ENCODE measurements at regions not wholly inside any gene's neighbourhood (a gene's known extent, or its start where the extent isn't known, plus 50 kb on each side); places are given as distances from the start of the nearest gene placed in this dataset.

GRCh38 chr12:124370384-124370783 lies 75.5 kb downstream of the RFLNA start:
- H3K9me3 ChIP-seq, result no peaks in the 10 kb centered on the region
- ChIA-PET CTCF (no interaction called here), POLR2A (no interaction called here)
- intact Hi-C loops (cut with micrococcal nuclease; ENCODE audit: unreplicated experiment), result no loop called here
- no peaks in the 10 kb centered on the region for H3K27me3 Mint-ChIP-seq (ENCODE audit: insufficient read depth, unreplicated experiment)
- H3K27me3 ChIP-seq (replicated peaks; ENCODE audit: control insufficient read depth, insufficient read depth, low read length), result no peaks in the 10 kb centered on the region
- no peaks in the 10 kb centered on the region for H3K9me3 Mint-ChIP-seq (ENCODE audit: unreplicated experiment)
- no peak overlapping the region for H3K4me3 ChIP-seq (ENCODE audit: low read depth, low read length)
- no peaks in the 10 kb centered on the region for H3K4me1 Mint-ChIP-seq (ENCODE audit: low read depth, unreplicated experiment)
- no peak overlapping the region for H3K27ac Mint-ChIP-seq (ENCODE audit: unreplicated experiment)
- no peak for DNase-seq
- TF ChIP-seq CTCF (IDR thresholded peaks at IDR 0.05; ENCODE audit: insufficient read depth in 1 of 2, low read depth in 1 of 2, low read length in 1 of 2, severe bottlenecking in 1 of 2, unreplicated experiment in 1 of 2), result no peak
- H3K4me1 ChIP-seq, result no peaks in the 10 kb centered on the region
- H3K4me3 Mint-ChIP-seq (ENCODE audit: unreplicated experiment), result no peak overlapping the region
- H3K36me3 ChIP-seq (ENCODE audit: control insufficient read depth, insufficient read depth, low read length), result no peaks in the 10 kb centered on the region; the same call in none of the 2 replicates
- no TSS peak for BruUV-seq (replicated peaks)
- H3K36me3 Mint-ChIP-seq (ENCODE audit: insufficient read depth, unreplicated experiment), result peaks cover 34% of the 10 kb centered on the region

- no peaks in the 10 kb centered on the region for H3K27me3 ChIP-seq (replicated peaks; ENCODE audit: control insufficient read depth, insufficient read depth, low read length)
- TF ChIP-seq CTCF (IDR thresholded peaks at IDR 0.05; ENCODE audit: insufficient read depth in 1 of 2, low read depth in 1 of 2, low read length in 1 of 2, severe bottlenecking in 1 of 2, unreplicated experiment in 1 of 2), result no peak
- Mint-ChIP-seq H3K9me3 (ENCODE audit: unreplicated experiment) (no peaks in the 10 kb centered on the region), H3K4me1 (ENCODE audit: low read depth, unreplicated experiment) (no peaks in the 10 kb centered on the region), H3K27me3 (ENCODE audit: insufficient read depth, unreplicated experiment) (no peaks in the 10 kb centered on the region), H3K4me3 (ENCODE audit: unreplicated experiment) (no peak overlapping the region), H3K36me3 (ENCODE audit: insufficient read depth, unreplicated experiment) (peaks cover 34% of the 10 kb centered on the region), H3K27ac (ENCODE audit: unreplicated experiment) (no peak overlapping the region)
- DNase-seq, result no peak
- BruUV-seq (replicated peaks), result no TSS peak
- ChIA-PET CTCF (no interaction called here), POLR2A (no interaction called here)
- no peaks in the 10 kb centered on the region for H3K4me1 ChIP-seq
- H3K9me3 ChIP-seq, result no peaks in the 10 kb centered on the region
- H3K4me3 ChIP-seq (ENCODE audit: low read depth, low read length), result no peak overlapping the region
- intact Hi-C loops (cut with micrococcal nuclease; ENCODE audit: unreplicated experiment), result no loop called here
- no peaks in the 10 kb centered on the region; the same call in none of the 2 replicates for H3K36me3 ChIP-seq (ENCODE audit: control insufficient read depth, insufficient read depth, low read length)
Measured at GRCh38 chr12:124369827-124370378, 75.0 kb downstream of the RFLNA start.

- H3K27ac Mint-ChIP-seq (ENCODE audit: unreplicated experiment), result no peak overlapping the region
- H3K27me3 ChIP-seq (replicated peaks; ENCODE audit: control insufficient read depth, insufficient read depth, low read length), result no peaks in the 10 kb centered on the region
- CTCF ChIA-PET, result no interaction called here
Measured at GRCh38 chr12:124369055-124369826, 74.3 kb downstream of the RFLNA start.

More at GRCh38 chr12:124369055-124369826, 74.3 kb downstream of the RFLNA start:
- H3K4me3 ChIP-seq (ENCODE audit: low read depth, low read length), result no peak overlapping the region
- intact Hi-C loops (cut with micrococcal nuclease; ENCODE audit: unreplicated experiment), result no loop called here
- BruUV-seq (replicated peaks), result no TSS peak
- H3K36me3 ChIP-seq (ENCODE audit: control insufficient read depth, insufficient read depth, low read length), result no peaks in the 10 kb centered on the region; the same call in none of the 2 replicates
- H3K4me3 Mint-ChIP-seq (ENCODE audit: unreplicated experiment), result no peak overlapping the region
- no peaks in the 10 kb centered on the region for H3K27me3 Mint-ChIP-seq (ENCODE audit: insufficient read depth, unreplicated experiment)
- no peak for DNase-seq
- TF ChIP-seq CTCF (IDR thresholded peaks at IDR 0.05; ENCODE audit: insufficient read depth in 1 of 2, low read depth in 1 of 2, low read length in 1 of 2, severe bottlenecking in 1 of 2, unreplicated experiment in 1 of 2), result no peak
- POLR2A ChIA-PET, result no interaction called here
- H3K36me3 Mint-ChIP-seq (ENCODE audit: insufficient read depth, unreplicated experiment), result peaks cover 33% of the 10 kb centered on the region
- H3K4me1 Mint-ChIP-seq (ENCODE audit: low read depth, unreplicated experiment), result no peaks in the 10 kb centered on the region
- H3K9me3 ChIP-seq, result no peaks in the 10 kb centered on the region
- H3K9me3 Mint-ChIP-seq (ENCODE audit: unreplicated experiment), result no peaks in the 10 kb centered on the region
- H3K4me1 ChIP-seq, result no peaks in the 10 kb centered on the region

Data from Caco-2 (cell line).